Activated CD8-positive, alpha-beta memory T cell treated with anti-CD3 and anti-CD28 coated beads for 4 hours (primary cell): ENCODE measurements at regions not wholly inside any gene's neighbourhood (a gene's known extent, or its start where the extent isn't known, plus 50 kb on each side); places are given as distances from the start of the nearest gene placed in this dataset.
"Not testable (repeated sequence)": the region's sequence is repeated elsewhere in the genome, so short reads cannot be mapped to it uniquely, and the experiment has no call there.

Experiments
- DNase-seq, 2 donors: peaks; one replicate each; pipeline ENCODE4 v3.0.0-alpha.2; 2020; ENCODE audit warnings: low read depth in 2 of 2

- DNase-seq = no peak
These were observed 431.6 kb upstream of the MAOA start for GRCh38 chrX:43224496-43224895.

GRCh38 chrX:43225626-43226328 lies 430.3 kb upstream of the MAOA start:
- no peak for DNase-seq

- DNase-seq = no peak
These were observed 417.6 kb upstream of the MAOA start for GRCh38 chrX:43238461-43238945.

DNA sequence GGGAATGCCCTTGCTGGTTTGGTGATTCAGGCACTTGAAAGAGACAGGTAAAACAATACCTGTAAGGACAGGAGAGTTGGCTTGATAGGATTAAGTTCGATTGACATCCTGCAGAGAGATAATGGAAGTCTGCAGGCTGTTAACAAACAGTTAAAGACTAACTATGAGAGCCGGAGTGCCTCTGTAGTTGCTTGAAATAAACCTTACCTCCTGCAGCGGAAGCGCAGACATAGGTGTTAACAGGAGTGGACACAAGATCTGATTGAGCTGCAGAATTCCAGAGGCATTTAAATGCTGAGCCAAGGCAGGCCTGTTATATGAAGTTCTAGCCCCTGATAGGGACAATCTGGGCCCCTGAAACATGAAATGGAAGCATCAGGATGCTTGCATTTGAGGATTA lies 416.7 kb upstream of the MAOA start:
- no peak for DNase-seq

DNA sequence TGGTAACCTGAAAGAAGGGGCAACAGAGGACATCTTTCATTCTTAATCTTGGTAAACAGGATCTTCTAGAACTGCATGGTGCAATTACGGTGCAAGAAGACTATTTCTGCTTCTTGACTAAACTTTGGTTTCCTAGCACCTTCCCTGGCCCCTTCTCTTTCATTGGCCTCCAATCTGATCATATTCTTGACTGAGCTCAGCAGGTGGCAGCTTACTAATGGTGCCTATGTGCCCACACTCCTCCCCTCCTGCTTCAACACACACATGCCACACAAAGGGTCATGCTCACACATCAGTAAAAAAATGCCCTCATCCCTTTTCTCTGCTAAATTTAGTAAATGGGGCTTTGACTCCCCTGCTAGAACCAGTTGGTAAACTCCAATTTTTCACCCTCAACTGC lies 400.5 kb upstream of the MAOA start:
- no peak for DNase-seq

DNA sequence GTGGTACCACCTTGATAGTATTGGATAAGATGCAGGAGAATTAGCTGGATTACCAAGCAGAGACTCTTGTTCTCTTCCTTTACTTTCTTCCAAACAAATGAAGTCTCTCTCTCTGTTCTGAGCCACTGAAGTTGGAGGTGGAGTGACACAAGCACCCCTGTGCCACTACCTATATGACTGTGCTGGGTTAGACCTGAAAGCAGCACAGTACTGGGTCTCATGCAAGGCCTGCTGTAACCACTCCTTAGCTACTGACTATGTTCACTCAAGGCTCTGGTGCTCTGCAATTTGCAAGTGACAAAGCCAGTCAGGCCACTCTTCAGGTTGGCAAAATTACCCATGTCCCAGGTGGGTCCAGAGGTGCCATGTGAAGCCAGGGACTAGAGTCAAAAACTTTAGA lies 389.6 kb upstream of the MAOA start:
- DNase-seq = no peak

- no peak for DNase-seq
These were observed 388.4 kb upstream of the MAOA start for GRCh38 chrX:43267652-43268051.

GRCh38 chrX:43269201-43269600 lies 386.9 kb upstream of the MAOA start:
- no peak for DNase-seq

DNA sequence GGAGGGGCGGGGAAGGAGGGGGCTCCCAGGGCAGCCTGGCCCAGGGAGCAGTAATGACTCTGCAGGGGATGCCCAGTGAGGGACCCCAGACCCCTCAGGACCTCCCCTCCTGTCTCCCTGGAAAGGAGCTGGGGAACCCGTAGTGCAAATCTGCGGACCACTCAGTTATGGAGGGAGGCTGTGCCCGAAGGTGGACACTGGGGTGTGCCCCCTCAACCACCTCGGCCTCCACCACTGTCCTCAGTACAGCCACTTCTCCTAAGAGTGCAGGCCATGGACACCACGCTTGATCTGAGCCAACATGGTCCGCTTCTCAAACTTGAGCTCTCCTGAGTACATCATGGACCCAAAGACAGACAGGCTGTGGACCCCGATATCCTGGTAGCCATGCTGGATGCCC lies 378.2 kb upstream of the MAOA start:
- no peak for DNase-seq

GRCh38 chrX:43278440-43278839 lies 377.7 kb upstream of the MAOA start:
- no peak for DNase-seq

GRCh38 chrX:43279341-43279808 lies 376.7 kb upstream of the MAOA start:
- DNase-seq = no peak

DNA sequence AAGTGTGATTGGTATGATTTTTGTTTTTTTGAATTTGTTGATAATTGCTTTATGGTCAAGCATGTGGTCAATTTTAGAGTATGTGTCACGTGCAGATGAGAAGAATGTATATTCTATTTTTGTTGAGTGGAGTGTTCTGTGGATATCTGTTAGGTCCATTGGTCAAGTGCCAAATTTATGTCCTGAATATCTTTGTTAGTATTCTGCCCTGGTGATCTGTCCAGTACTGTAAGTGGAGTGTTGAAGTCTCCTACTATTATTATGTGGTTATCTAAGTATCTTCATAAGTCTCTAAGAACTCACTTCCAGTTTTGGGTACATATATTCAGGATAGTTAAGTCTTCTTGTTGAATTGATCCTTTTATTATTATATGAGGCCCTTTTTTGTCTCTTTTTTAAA lies 372.9 kb upstream of the MAOA start:
- no peak for DNase-seq

- not testable (repeated sequence) for DNase-seq
These were observed 344.5 kb upstream of the MAOA start for GRCh38 chrX:43311625-43312024.

DNA sequence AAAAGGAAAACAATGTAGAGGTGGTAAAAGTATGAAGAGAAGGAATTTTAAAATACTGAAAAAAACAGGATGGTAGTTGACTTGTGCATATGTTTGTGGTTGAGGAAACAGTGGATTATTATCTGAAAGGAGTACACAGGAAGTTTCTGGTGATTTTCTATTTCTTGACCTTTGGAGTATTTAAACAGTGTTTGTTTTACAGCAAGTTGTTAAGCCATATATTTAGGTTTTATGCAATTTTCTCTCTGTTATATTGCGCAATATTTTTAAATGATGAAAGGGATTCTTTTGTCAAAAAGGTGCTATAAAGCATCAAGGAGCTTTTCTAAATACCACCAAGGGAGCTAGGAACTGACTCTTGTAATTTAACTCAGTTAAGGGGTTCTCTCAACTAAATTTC lies 343.1 kb upstream of the MAOA start:
- no peak for DNase-seq

DNA sequence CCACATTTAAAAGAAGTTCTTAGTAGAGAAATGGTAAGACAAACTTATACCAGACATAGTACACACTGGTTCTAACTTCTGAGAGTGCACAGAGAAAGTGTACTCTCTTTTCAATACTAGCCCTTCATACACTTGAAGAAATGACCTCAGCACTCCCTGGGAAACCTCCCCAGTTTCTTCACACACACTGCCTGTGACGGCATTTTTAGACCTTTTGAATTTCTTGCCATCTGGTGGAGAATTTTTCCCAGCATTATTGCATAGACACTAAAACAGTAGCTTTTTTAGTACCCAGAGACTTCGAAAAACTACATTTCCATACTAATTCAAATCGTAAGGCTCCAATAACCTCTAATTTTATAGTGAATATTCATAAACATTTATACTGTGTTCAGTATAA lies 341.6 kb upstream of the MAOA start:
- no peak for DNase-seq

DNA sequence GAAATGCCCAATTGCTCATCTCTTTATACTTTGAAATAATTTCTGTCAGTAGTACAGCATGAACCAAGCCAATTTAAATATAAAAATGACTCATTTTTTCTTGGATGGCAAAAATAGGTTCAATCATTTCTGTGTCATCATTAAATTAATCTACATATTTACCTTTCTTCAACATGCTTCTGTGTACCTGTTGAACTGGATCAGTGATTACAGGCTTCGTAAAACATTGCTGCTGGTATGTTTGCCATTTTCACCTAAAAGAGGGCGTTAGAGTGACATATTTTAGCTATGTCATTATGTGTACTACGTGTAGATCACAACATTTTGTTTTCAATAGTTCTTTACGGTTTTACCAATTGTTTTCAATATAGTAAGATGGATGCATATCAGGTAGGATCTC lies 340.5 kb upstream of the MAOA start:
- no peak for DNase-seq

- DNase-seq = no peak
These were observed 340.0 kb upstream of the MAOA start for GRCh38 chrX:43316146-43316545.

- DNase-seq = no peak
These were observed 338.7 kb upstream of the MAOA start for GRCh38 chrX:43317378-43317777.

DNA sequence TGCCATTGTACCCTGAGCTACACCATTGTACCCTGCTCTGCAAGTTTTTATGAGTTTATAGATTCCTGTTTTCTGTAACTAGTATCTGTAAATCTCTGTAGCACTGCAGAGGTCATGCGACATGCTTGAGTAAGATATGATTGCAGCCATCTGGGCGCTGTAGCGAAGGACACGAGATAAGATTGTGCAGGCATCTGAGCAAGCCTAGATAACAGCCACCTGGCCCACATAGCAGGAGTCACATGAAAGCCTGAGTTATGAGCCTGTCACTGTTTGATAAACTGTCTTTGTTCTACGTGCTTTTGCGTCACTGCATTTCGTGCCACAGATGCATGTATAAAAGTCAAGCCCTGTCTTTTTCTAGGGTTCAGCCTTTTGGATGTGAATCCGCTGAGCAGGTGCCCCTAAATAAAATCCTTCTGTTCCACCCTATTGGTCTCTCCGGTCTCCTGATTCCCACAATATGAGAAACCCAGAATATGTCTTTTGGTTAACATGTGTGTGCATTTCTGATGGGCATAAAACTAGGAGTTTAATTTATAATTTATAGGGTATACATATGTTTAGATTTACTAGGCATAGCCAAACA lies 327.6 kb upstream of the MAOA start:
- no peak for DNase-seq

DNA sequence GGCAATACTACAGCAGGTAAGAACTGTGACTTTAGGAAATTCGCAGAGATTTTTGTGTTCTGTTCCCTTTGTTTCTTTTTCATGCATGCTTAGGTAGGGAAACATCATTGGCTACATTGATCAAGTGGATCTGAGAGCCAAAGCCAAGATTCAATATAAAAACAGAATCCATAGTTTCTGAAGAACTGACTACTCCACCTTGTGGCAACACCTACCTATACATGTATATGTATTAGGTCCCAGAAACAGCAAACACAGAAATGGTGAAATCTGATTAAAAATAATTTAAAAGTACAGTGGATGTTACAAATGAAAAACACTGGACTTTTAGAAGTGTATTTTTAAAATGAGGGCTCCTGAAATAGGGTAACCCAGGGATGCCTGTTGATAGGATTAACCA lies 322.6 kb upstream of the MAOA start:
- no peak for DNase-seq

DNA sequence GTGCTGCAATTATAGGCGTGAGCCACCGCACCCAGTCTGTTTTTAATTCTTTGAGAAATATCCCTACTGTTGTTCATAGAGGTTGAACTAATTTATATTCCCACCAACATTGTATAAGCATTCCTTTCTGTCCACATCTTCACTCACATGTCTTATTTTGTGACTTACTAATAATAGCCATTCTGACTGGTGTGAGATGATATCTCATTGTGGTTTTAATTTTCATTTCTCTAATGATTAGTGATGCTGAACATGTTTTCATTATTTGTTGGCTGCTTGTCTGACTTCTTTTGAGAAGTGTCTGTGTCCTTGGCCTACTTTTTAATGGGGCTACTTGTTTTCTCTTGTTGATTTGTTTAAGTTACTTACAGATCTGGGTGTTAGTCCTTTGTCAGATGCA lies 310.9 kb upstream of the MAOA start:
- DNase-seq = no peak

- DNase-seq = no peak
These were observed 306.7 kb upstream of the MAOA start for GRCh38 chrX:43349363-43349762.

- DNase-seq = no peak
These were observed 305.2 kb upstream of the MAOA start for GRCh38 chrX:43350935-43351334.

DNA sequence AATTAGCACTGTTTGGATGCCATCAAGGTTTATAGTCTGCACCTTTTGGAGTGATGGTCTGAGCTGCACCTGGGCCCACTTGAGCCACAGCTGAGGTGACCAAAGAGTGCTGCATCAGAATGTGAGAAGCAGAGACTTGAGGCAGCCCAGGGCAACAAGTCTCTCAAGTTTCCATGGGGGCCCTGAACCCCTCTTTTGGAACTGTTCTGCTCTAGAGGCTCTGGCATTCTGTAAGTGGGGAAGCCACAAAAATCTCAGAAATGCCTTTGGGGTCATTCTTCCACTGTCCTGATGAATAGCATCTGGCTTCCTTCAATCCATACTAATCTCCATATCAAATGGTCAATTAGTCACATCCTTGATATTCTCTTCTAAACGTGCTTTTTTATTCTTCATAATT lies 298.4 kb upstream of the MAOA start:
- DNase-seq = no peak
